H9 (cell line): ENCODE measurements at regions not wholly inside any gene's neighbourhood (a gene's known extent, or its start where the extent isn't known, plus 50 kb on each side); places are given as distances from the start of the nearest gene placed in this dataset.

Experiments
- DNase-seq: peaks from one replicate; pipeline ENCODE4 v3.0.0-alpha.2; 2017
- H2AFZ ChIP-seq: one replicate; pipeline ENCODE4 v1.6.1; 2013; ENCODE audit warnings: mild to moderate bottlenecking, low read length, control low read depth, moderate library complexity
- H2AK5ac ChIP-seq: 2 replicates; pipeline ENCODE4 v1.6.1; 2013; ENCODE audit warnings: low read length, control low read depth, mixed read lengths; ENCODE audit not compliant: insufficient read length
- H2BK120ac ChIP-seq: one replicate; pipeline ENCODE4 v1.6.1; 2013; ENCODE audit warnings: low read depth, mild to moderate bottlenecking, low read length, control low read depth, inconsistent platforms; ENCODE audit not compliant: poor library complexity, severe bottlenecking
- H2BK12ac ChIP-seq: 2 replicates; pipeline ENCODE4 v1.6.1; 2013; ENCODE audit warnings: low read length, control low read depth, mixed read lengths, low read depth; ENCODE audit not compliant: insufficient read length
- H2BK15ac ChIP-seq: 2 replicates; pipeline ENCODE4 v1.6.1; 2013; ENCODE audit warnings: low read depth, low read length, control low read depth
- H2BK20ac ChIP-seq: one replicate; pipeline ENCODE4 v1.6.1; 2013; ENCODE audit warnings: low read depth, mild to moderate bottlenecking, low read length, control low read depth, inconsistent platforms; ENCODE audit not compliant: poor library complexity, severe bottlenecking
- H2BK5ac ChIP-seq: 2 replicates; pipeline ENCODE4 v1.6.1; 2013; ENCODE audit warnings: low read length, control low read depth, mixed read lengths; ENCODE audit not compliant: insufficient read length
- H3K14ac ChIP-seq: 2 replicates; pipeline ENCODE4 v1.6.1; 2013; ENCODE audit warnings: low read length, control low read depth; ENCODE audit not compliant: insufficient read depth
- H3K18ac ChIP-seq: 2 replicates; pipeline ENCODE4 v1.6.1; 2013; ENCODE audit warnings: low read depth, mild to moderate bottlenecking, mixed read lengths, low read length, control low read depth; ENCODE audit not compliant: insufficient read length
- H3K23ac ChIP-seq: 2 replicates; pipeline ENCODE4 v1.6.1; 2013; ENCODE audit warnings: low read length, control low read depth, mixed read lengths, low read depth; ENCODE audit not compliant: insufficient read length
- H3K23me2 ChIP-seq: 2 replicates; pipeline ENCODE4 v1.6.1; 2013; ENCODE audit warnings: low read depth, mild to moderate bottlenecking, mixed read lengths, low read length, control low read depth; ENCODE audit not compliant: insufficient read length, poor library complexity, severe bottlenecking
- H3K27ac ChIP-seq: 2 replicates; pipeline ENCODE4 v1.5.1; 2013; ENCODE audit warnings: low read length, control low read depth, mixed read lengths, low read depth; ENCODE audit not compliant: insufficient read length
- H3K27me3 ChIP-seq: 2 replicates; pipeline ENCODE4 v1.6.1; 2013; ENCODE audit warnings: low read length, control low read depth, inconsistent platforms; ENCODE audit not compliant: insufficient read depth
- H3K4ac ChIP-seq: 2 replicates; pipeline ENCODE4 v1.6.1; 2013; ENCODE audit warnings: low read depth, mild to moderate bottlenecking, control low read depth, inconsistent platforms, low read length, moderate library complexity
- H3K4me1 ChIP-seq: 2 replicates; pipeline ENCODE4 v1.6.1; 2013; ENCODE audit warnings: low read length, control low read depth, inconsistent platforms; ENCODE audit not compliant: insufficient read depth
- H3K4me2 ChIP-seq: 2 replicates; pipeline ENCODE4 v1.6.1; 2013; ENCODE audit warnings: low read length, control low read depth, mixed read lengths; ENCODE audit not compliant: insufficient read length, insufficient read depth
- H3K56ac ChIP-seq: 2 replicates; pipeline ENCODE4 v1.6.1; 2013; ENCODE audit warnings: low read depth, mild to moderate bottlenecking, mixed read lengths, low read length, control low read depth; ENCODE audit not compliant: insufficient read length
- H3K79me1 ChIP-seq: 2 replicates; pipeline ENCODE4 v1.6.1; 2013; ENCODE audit warnings: low read depth, mild to moderate bottlenecking, moderate library complexity, low read length, control low read depth, inconsistent platforms; ENCODE audit not compliant: insufficient read depth, poor library complexity, severe bottlenecking
- H3K79me2 ChIP-seq: 2 replicates; pipeline ENCODE4 v1.6.1; 2013; ENCODE audit warnings: low read length, control low read depth, inconsistent platforms; ENCODE audit not compliant: insufficient read depth
- H3K9ac ChIP-seq: 2 replicates; pipeline ENCODE4 v1.6.1; 2013; ENCODE audit warnings: low read length, control low read depth, mixed read lengths; ENCODE audit not compliant: insufficient read length; ENCODE audit errors: extremely low read depth
- H3K9me3 ChIP-seq: one replicate; pipeline ENCODE4 v1.6.1; 2013; ENCODE audit warnings: low read depth, low read length, inconsistent platforms; ENCODE audit not compliant: control insufficient read depth
- H3T11ph ChIP-seq: one replicate; pipeline ENCODE4 v1.6.1; 2013; ENCODE audit warnings: mild to moderate bottlenecking, low read length, control low read depth, inconsistent platforms
- H4K20me1 ChIP-seq: one replicate; pipeline ENCODE4 v1.6.1; 2013; ENCODE audit not compliant: control insufficient read depth, insufficient read length, insufficient read depth
- H4K5ac ChIP-seq: 2 replicates; pipeline ENCODE4 v1.6.1; 2013; ENCODE audit warnings: low read depth, mild to moderate bottlenecking, mixed read lengths, low read length, control low read depth; ENCODE audit not compliant: insufficient read length
- H4K8ac ChIP-seq: replicated peaks from 2 replicates; pipeline ENCODE4 v1.6.1; 2013; ENCODE audit warnings: low read length, control low read depth, mixed read lengths, low read depth; ENCODE audit not compliant: insufficient read length
- H4K91ac ChIP-seq: 2 replicates; pipeline ENCODE4 v1.6.1; 2013; ENCODE audit warnings: low read depth, mild to moderate bottlenecking, moderate library complexity, mixed read lengths, low read length, control low read depth; ENCODE audit not compliant: insufficient read length
- H3K27ac Mint-ChIP-seq, 3 experiments: 2 replicates in 2 of 3; 3 replicates in 1 of 3; pipeline ENCODE4 v1.8.0; 2020 to 2021; ENCODE audit warnings: mixed read lengths in 3 of 3, mild to moderate bottlenecking in 1 of 3, moderate library complexity in 1 of 3
- H3K27me3 Mint-ChIP-seq: 2 replicates; pipeline ENCODE4 v1.8.0; 2021; ENCODE audit warnings: low read depth, mild to moderate bottlenecking, moderate library complexity, mixed read lengths
- H3K36me3 Mint-ChIP-seq, 3 experiments: 2 replicates in 2 of 3; 3 replicates in 1 of 3; pipeline ENCODE4 v1.8.0; 2020 to 2021; ENCODE audit warnings: low read depth in 3 of 3, mixed read lengths in 3 of 3; ENCODE audit not compliant: insufficient read depth in 1 of 3
- H3K4me1 Mint-ChIP-seq, 2 experiments: 2 replicates each; pipeline ENCODE4 v1.8.0; 2020; ENCODE audit warnings: mixed read lengths in 2 of 2
- H3K4me3 Mint-ChIP-seq, 2 experiments: 2 replicates in 1 of 2; 3 replicates in 1 of 2; pipeline ENCODE4 v1.8.0; 2020 to 2021; ENCODE audit warnings: mild to moderate bottlenecking in 2 of 2, mixed read lengths in 2 of 2, moderate library complexity in 1 of 2
- H3K9me3 Mint-ChIP-seq, 2 experiments: 2 replicates in 1 of 2; 3 replicates in 1 of 2; pipeline ENCODE4 v1.8.0; 2020; ENCODE audit warnings: mild to moderate bottlenecking in 2 of 2, mixed read lengths in 2 of 2, moderate library complexity in 1 of 2
- WGBS: extraction: QIAGEN DNeasy Blood & Tissue Kit; methylation state at CpG from one replicate; pipeline ENCODE4 v1.1.7; 2013; ENCODE audit warnings: missing lambda C conversion rate, low lambda C conversion rate, mixed read lengths; ENCODE audit not compliant: insufficient read length; ENCODE audit errors: extremely low coverage; 5-methylcytosine and 5-hydroxymethylcytosine counted together
- TF ChIP-seq, protein P1 (sequence below): fragments of 200-600 bp; sonication (generic); conservative IDR thresholded peaks from 3 replicates; pipeline ENCODE4 v1.8.0; 2021; ENCODE audit warnings: antibody characterized with exemption, mild to moderate bottlenecking

DNA sequence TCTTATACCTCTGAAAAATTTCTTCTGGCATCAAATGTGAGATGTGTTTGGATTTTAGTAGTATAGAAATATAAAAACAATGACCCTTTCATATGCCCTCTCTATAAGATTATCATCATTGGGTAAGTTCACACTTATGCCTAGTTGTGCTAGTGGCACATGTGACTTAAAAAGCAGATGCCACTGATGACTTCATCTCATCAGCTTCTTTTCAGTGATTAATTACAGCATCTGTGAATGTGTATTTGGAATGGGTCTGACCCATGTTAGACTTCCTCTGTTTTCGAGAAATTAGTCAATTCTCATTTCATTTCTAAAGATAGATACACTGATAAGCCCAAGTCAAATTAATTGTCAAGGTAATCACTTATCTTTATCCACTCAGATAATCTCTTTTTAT lies 698.7 kb downstream of the GABRG1 start:
- Histone ChIP-seq H2AK5ac (no peak overlapping the region), H4K91ac (no peak overlapping the region), H2AFZ (no peak overlapping the region), H3K4me1 (no peaks in the 10 kb centered on the region), H2BK20ac (no peak overlapping the region), H3T11ph (no peak overlapping the region), H2BK120ac (no peak overlapping the region), H3K4ac (no peak overlapping the region), H4K5ac (no peak overlapping the region), H3K14ac (no peak overlapping the region), H3K9ac (no peak overlapping the region), H3K4me2 (no peak overlapping the region), H4K8ac (no peak overlapping the region), H3K79me1 (no peaks in the 10 kb centered on the region), H3K18ac (no peak overlapping the region), H3K56ac (no peak overlapping the region), H3K23ac (no peak overlapping the region), H3K27ac (no peak overlapping the region), H2BK5ac (no peak overlapping the region), H3K9me3 (no peaks in the 10 kb centered on the region), H3K27me3 (no peaks in the 10 kb centered on the region), H2BK12ac (no peak overlapping the region), H3K23me2 (no peaks in the 10 kb centered on the region), H2BK15ac (no peak overlapping the region), H3K79me2 (no peaks in the 10 kb centered on the region), H4K20me1 (no peaks in the 10 kb centered on the region)
- H3K27me3 Mint-ChIP-seq: no peaks in the 10 kb centered on the region
- no peak for DNase-seq
- H3K36me3 Mint-ChIP-seq: peaks cover 3 to 28% (median 4%) of the 10 kb centered on the region in 3 experiments; a peak in 6 of 7 replicates
- no peak overlapping the region for H3K27ac Mint-ChIP-seq
- no peak overlapping the region for H3K4me3 Mint-ChIP-seq
- H3K9me3 Mint-ChIP-seq: peaks cover 13 to 23% of the 10 kb centered on the region in 2 experiments; a peak in 4 of 5 replicates
- WGBS: no CpG with 5 or more reads among the region's 1 CpG
- H3K4me1 Mint-ChIP-seq: no peaks in the 10 kb centered on the region
- TF ChIP-seq, protein P1, sequence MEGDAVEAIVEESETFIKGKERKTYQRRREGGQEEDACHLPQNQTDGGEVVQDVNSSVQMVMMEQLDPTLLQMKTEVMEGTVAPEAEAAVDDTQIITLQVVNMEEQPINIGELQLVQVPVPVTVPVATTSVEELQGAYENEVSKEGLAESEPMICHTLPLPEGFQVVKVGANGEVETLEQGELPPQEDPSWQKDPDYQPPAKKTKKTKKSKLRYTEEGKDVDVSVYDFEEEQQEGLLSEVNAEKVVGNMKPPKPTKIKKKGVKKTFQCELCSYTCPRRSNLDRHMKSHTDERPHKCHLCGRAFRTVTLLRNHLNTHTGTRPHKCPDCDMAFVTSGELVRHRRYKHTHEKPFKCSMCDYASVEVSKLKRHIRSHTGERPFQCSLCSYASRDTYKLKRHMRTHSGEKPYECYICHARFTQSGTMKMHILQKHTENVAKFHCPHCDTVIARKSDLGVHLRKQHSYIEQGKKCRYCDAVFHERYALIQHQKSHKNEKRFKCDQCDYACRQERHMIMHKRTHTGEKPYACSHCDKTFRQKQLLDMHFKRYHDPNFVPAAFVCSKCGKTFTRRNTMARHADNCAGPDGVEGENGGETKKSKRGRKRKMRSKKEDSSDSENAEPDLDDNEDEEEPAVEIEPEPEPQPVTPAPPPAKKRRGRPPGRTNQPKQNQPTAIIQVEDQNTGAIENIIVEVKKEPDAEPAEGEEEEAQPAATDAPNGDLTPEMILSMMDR: no peak
